ENCODE measurements at regions not wholly inside any gene's neighbourhood (a gene's known extent, or its start where the extent isn't known, plus 50 kb on each side); places are given as distances from the start of the nearest gene placed in this dataset.

DNA sequence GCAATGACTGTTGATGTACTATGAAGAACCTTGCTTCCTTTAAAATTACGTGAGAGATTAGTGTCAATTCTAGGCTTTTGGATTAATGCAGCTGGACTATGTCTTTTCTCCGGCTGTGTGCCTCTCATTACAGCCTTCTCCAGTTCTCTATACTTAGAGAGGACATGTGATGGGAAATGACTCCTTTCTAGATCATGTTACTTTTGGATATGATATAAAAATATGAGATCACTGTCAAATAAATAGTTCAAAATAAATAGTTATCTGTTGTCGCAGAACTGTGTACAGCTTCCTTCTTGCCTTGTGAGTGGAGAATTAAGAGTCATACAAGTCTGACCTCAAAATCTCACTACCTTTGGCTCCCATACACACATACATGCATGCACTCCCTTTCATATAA is 592.4 kb downstream of the DIPK2A start:
- intact Hi-C loops (cut with DNase I; ENCODE audit: low total_unique reads): no loop called here
- Histone ChIP-seq H3K27me3 (no peaks in the 10 kb centered on the region), H3K9me3 (no peaks in the 10 kb centered on the region), H3K4me3 (no peak overlapping the region), H3K36me3 (no peaks in the 10 kb centered on the region), H3K4me1 (no peaks in the 10 kb centered on the region), H3K27ac (no peak overlapping the region)
- no peak for TF ChIP-seq POLR2AphosphoS5 (IDR thresholded peaks at IDR 0.05)
- no peak for TF ChIP-seq CTCF (IDR thresholded peaks at IDR 0.05)
- TF ChIP-seq POLR2A (IDR thresholded peaks at IDR 0.05): no peak
- DNase-seq (ENCODE audit: low spot score in 2 of 2): no peak

DNA sequence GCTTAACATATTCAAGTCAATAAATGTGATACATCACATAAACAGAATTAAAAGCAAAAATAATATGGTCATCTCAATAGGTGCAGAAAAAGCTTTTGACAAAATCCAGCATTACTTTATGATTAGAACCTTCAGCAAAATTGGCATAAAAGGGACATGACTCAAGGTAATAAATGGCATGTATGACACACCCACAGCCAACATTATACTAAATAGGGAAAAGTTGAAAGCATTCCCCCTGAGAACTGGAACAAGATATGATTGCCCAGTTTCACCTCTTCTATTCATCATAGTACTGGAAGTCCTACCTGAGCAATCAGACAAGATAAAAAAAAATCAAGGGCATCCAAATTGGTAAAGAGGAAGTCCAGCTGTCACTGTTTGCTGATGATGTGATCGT is 594.7 kb downstream of the DIPK2A start:
- Histone ChIP-seq H3K9me3 (no peaks in the 10 kb centered on the region), H3K4me3 (no peak overlapping the region), H3K36me3 (no peaks in the 10 kb centered on the region), H3K27ac (no peak overlapping the region), H3K4me1 (no peaks in the 10 kb centered on the region), H3K27me3 (no peaks in the 10 kb centered on the region)
- no peak for DNase-seq (ENCODE audit: low spot score in 2 of 2)
- TF ChIP-seq CTCF (IDR thresholded peaks at IDR 0.05) (no peak), POLR2A (IDR thresholded peaks at IDR 0.05) (no peak), POLR2AphosphoS5 (IDR thresholded peaks at IDR 0.05) (no peak)
- intact Hi-C loops (cut with DNase I; ENCODE audit: low total_unique reads): no loop called here

DNA sequence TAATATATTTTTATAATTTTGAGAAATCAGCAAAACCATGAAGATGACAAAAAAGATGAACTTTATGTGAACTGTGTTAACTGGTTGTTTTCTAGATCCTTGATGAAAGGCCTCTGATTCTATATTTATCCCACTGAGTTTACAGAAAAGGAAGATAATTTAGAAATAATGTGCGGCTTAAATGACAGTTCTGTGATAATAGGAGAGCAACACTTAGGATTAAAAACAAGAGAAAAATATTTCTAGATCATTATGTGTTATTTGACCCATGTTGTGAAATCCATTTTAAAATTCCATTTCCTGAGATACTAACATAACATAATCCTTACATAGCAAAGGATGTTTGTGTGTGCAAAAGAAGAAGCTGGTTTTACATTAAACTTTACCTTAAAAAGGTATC is 598.0 kb downstream of the DIPK2A start:
- no peaks in the 10 kb centered on the region for H3K27me3 ChIP-seq
- no peak for TF ChIP-seq CTCF (IDR thresholded peaks at IDR 0.05)
- TF ChIP-seq POLR2A (IDR thresholded peaks at IDR 0.05): no peak
- no peak for TF ChIP-seq POLR2AphosphoS5 (IDR thresholded peaks at IDR 0.05)
- intact Hi-C loops (cut with DNase I; ENCODE audit: low total_unique reads): no loop called here

GRCh38 chr3:144583871-144584270 is 612.2 kb downstream of the DIPK2A start:
- Histone ChIP-seq H3K4me1 (no peaks in the 10 kb centered on the region), H3K9me3 (peaks cover 0 to 7% of the 10 kb centered on the region in 2 donors), H3K27ac (no peak overlapping the region), H3K4me3 (no peak overlapping the region), H3K36me3 (no peaks in the 10 kb centered on the region), H3K27me3 (no peaks in the 10 kb centered on the region)
- intact Hi-C loops (cut with DNase I; ENCODE audit: low total_unique reads): no loop called here
- TF ChIP-seq POLR2A (IDR thresholded peaks at IDR 0.05) (no peak), CTCF (IDR thresholded peaks at IDR 0.05) (no peak), POLR2AphosphoS5 (IDR thresholded peaks at IDR 0.05) (no peak)
- no peak for DNase-seq (ENCODE audit: low spot score in 2 of 2)

More for the DNA sequence above, 598.0 kb downstream of the DIPK2A start:
- DNase-seq (ENCODE audit: low spot score in 2 of 2): no peak
- Histone ChIP-seq H3K4me1 (no peaks in the 10 kb centered on the region), H3K36me3 (no peaks in the 10 kb centered on the region), H3K9me3 (no peaks in the 10 kb centered on the region), H3K27ac (no peak overlapping the region), H3K4me3 (no peak overlapping the region)

DNA sequence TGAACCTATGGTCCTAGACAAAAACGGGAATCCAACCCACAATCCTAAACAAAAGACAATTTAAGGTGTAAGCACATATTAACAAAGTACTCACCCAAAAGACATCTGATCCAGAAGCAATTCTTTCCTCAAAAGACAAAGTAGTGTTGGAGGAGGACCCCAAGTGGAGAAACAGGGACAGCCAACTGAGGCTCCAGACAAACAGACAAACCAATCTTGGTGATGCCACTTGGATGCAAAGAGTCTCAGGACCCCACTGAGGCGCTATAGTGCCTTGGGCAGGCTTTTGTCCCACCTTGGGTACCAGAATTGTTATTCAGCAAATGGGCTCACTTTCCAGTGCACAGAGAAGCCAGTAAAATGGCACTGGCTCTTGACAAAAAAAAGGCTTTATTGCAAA is 613.8 kb downstream of the DIPK2A start:
- no peak for DNase-seq (ENCODE audit: low spot score in 2 of 2)
- H3K4me1 ChIP-seq: no peaks in the 10 kb centered on the region
- no peaks in the 10 kb centered on the region for H3K36me3 ChIP-seq
- no peak overlapping the region for H3K4me3 ChIP-seq
- H3K9me3 ChIP-seq: peaks cover 0 to 7% of the 10 kb centered on the region in 2 donors
- no peak overlapping the region for H3K27ac ChIP-seq
- H3K27me3 ChIP-seq: no peaks in the 10 kb centered on the region
- intact Hi-C loops (cut with DNase I; ENCODE audit: low total_unique reads): no loop called here
- no peak for TF ChIP-seq POLR2A (IDR thresholded peaks at IDR 0.05)
- TF ChIP-seq POLR2AphosphoS5 (IDR thresholded peaks at IDR 0.05): no peak
- no peak for TF ChIP-seq CTCF (IDR thresholded peaks at IDR 0.05)

Measured in breast epithelium (tissue), 4 donors.